Tibial nerve (tissue), 3 donors: ENCODE measurements at regions not wholly inside any gene's neighbourhood (a gene's known extent, or its start where the extent isn't known, plus 50 kb on each side); places are given as distances from the start of the nearest gene placed in this dataset.

Experiments
- CTCF ChIP-seq, 5 experiments: fragments of 200-600 bp in 3 of 5; fragments of 450-650 bp in 2 of 5; sonication (generic) in 3 of 5; IDR thresholded peaks; one replicate each; pipeline ENCODE4 v1.5.1; 2016 to 2019; ENCODE audit warnings: antibody characterized with exemption in 5 of 5, mild to moderate bottlenecking in 3 of 5, moderate library complexity in 2 of 5
- POLR2A ChIP-seq, 2 donors: fragments of 450-650 bp; IDR thresholded peaks; one replicate each; pipeline ENCODE4 v1.6.1; 2017; ENCODE audit warnings: antibody characterized with exemption in 2 of 2, mild to moderate bottlenecking in 2 of 2, moderate library complexity in 2 of 2

- no peak for TF ChIP-seq POLR2A (IDR thresholded peaks at IDR 0.05)
- no peak for TF ChIP-seq CTCF (IDR thresholded peaks at IDR 0.05)
These were observed 78.5 kb upstream of the AGBL1 start for GRCh38 chr15:86001200-86001599.
